ENCODE measurements at regions not wholly inside any gene's neighbourhood (a gene's known extent, or its start where the extent isn't known, plus 50 kb on each side); places are given as distances from the start of the nearest gene placed in this dataset.

GRCh38 chr2:150903055-150903454 lies 358.6 kb downstream of the RBM43 start:
- no peak for ATAC-seq
- TF ChIP-seq GLIS3 (CRISPR knock-in tag; IDR thresholded peaks at IDR 0.05): no peak
- TF ChIP-seq ZC3H10 (CRISPR knock-in tag; IDR thresholded peaks at IDR 0.05): no peak
- no peak for TF ChIP-seq RARB (CRISPR knock-in tag; IDR thresholded peaks at IDR 0.05)
- TF ChIP-seq, protein P1, sequence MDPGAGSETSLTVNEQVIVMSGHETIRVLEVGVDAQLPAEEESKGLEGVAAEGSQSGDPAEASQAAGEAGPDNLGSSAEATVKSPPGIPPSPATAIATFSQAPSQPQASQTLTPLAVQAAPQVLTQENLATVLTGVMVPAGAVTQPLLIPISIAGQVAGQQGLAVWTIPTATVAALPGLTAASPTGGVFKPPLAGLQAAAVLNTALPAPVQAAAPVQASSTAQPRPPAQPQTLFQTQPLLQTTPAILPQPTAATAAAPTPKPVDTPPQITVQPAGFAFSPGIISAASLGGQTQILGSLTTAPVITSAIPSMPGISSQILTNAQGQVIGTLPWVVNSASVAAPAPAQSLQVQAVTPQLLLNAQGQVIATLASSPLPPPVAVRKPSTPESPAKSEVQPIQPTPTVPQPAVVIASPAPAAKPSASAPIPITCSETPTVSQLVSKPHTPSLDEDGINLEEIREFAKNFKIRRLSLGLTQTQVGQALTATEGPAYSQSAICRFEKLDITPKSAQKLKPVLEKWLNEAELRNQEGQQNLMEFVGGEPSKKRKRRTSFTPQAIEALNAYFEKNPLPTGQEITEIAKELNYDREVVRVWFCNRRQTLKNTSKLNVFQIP (CRISPR knock-in tag; IDR thresholded peaks at IDR 0.05; ENCODE audit: borderline replicate concordance, low read depth): no peak
- no peak for TF ChIP-seq PPARA (CRISPR knock-in tag; IDR thresholded peaks at IDR 0.05; ENCODE audit: borderline replicate concordance)
- no peak for TF ChIP-seq ARNTL (CRISPR knock-in tag; IDR thresholded peaks at IDR 0.05; ENCODE audit: borderline replicate concordance, low read depth)
- TF ChIP-seq, protein P2, sequence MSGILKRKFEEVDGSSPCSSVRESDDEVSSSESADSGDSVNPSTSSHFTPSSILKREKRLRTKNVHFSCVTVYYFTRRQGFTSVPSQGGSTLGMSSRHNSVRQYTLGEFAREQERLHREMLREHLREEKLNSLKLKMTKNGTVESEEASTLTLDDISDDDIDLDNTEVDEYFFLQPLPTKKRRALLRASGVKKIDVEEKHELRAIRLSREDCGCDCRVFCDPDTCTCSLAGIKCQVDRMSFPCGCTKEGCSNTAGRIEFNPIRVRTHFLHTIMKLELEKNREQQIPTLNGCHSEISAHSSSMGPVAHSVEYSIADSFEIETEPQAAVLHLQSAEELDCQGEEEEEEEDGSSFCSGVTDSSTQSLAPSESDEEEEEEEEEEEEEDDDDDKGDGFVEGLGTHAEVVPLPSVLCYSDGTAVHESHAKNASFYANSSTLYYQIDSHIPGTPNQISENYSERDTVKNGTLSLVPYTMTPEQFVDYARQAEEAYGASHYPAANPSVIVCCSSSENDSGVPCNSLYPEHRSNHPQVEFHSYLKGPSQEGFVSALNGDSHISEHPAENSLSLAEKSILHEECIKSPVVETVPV (CRISPR knock-in tag; IDR thresholded peaks at IDR 0.05): no peak
- no peak for TF ChIP-seq ZFP30 (CRISPR knock-in tag; IDR thresholded peaks at IDR 0.05)
- TF ChIP-seq ZNF70 (CRISPR knock-in tag; IDR thresholded peaks at IDR 0.05): no peak
- no peak for TF ChIP-seq ISL1 (CRISPR knock-in tag; IDR thresholded peaks at IDR 0.05)
- TF ChIP-seq SNAI2 (CRISPR knock-in tag; IDR thresholded peaks at IDR 0.05): no peak
- TF ChIP-seq, protein P3, sequence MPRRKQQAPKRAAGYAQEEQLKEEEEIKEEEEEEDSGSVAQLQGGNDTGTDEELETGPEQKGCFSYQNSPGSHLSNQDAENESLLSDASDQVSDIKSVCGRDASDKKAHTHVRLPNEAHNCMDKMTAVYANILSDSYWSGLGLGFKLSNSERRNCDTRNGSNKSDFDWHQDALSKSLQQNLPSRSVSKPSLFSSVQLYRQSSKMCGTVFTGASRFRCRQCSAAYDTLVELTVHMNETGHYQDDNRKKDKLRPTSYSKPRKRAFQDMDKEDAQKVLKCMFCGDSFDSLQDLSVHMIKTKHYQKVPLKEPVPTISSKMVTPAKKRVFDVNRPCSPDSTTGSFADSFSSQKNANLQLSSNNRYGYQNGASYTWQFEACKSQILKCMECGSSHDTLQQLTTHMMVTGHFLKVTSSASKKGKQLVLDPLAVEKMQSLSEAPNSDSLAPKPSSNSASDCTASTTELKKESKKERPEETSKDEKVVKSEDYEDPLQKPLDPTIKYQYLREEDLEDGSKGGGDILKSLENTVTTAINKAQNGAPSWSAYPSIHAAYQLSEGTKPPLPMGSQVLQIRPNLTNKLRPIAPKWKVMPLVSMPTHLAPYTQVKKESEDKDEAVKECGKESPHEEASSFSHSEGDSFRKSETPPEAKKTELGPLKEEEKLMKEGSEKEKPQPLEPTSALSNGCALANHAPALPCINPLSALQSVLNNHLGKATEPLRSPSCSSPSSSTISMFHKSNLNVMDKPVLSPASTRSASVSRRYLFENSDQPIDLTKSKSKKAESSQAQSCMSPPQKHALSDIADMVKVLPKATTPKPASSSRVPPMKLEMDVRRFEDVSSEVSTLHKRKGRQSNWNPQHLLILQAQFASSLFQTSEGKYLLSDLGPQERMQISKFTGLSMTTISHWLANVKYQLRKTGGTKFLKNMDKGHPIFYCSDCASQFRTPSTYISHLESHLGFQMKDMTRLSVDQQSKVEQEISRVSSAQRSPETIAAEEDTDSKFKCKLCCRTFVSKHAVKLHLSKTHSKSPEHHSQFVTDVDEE (CRISPR knock-in tag; IDR thresholded peaks at IDR 0.05): no peak
- TF ChIP-seq, protein P4, sequence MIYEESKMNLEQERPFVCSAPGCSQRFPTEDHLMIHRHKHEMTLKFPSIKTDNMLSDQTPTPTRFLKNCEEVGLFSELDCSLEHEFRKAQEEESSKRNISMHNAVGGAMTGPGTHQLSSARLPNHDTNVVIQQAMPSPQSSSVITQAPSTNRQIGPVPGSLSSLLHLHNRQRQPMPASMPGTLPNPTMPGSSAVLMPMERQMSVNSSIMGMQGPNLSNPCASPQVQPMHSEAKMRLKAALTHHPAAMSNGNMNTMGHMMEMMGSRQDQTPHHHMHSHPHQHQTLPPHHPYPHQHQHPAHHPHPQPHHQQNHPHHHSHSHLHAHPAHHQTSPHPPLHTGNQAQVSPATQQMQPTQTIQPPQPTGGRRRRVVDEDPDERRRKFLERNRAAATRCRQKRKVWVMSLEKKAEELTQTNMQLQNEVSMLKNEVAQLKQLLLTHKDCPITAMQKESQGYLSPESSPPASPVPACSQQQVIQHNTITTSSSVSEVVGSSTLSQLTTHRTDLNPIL (CRISPR knock-in tag; IDR thresholded peaks at IDR 0.05; ENCODE audit: low read depth): no peak

DNA sequence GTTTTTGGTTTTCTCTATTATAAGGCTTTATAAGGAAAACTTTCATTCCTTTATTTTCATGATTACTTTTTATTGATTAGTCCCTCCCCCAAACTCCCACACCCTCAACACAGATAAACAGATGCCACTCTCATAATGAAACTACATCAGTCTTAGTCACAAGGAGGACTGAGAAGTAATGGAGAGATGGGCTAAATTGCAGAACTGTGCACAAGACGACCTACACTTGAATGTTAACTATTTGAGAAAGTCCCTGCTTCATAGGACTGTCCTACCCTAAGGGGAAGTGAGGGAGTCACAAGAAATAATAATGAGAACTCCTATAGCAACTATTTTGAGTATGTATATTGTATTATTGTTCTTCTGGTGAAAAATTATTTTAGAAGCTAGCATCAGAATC lies 360.8 kb downstream of the RBM43 start:
- ATAC-seq: no peak
- TF ChIP-seq ZNF70 (CRISPR knock-in tag; IDR thresholded peaks at IDR 0.05) (no peak), SNAI2 (CRISPR knock-in tag; IDR thresholded peaks at IDR 0.05) (no peak), ZC3H10 (CRISPR knock-in tag; IDR thresholded peaks at IDR 0.05) (no peak), TOX (CRISPR knock-in tag; IDR thresholded peaks at IDR 0.05; ENCODE audit: borderline replicate concordance) (no peak), ZNF8 (CRISPR knock-in tag; IDR thresholded peaks at IDR 0.05) (no peak), ARNTL (CRISPR knock-in tag; IDR thresholded peaks at IDR 0.05; ENCODE audit: borderline replicate concordance, low read depth) (no peak), CSDC2 (CRISPR knock-in tag; IDR thresholded peaks at IDR 0.05) (no peak), RARB (CRISPR knock-in tag; IDR thresholded peaks at IDR 0.05) (no peak)
- TF ChIP-seq, protein P4 (CRISPR knock-in tag; IDR thresholded peaks at IDR 0.05; ENCODE audit: low read depth): no peak
- TF ChIP-seq, protein P3 (CRISPR knock-in tag; IDR thresholded peaks at IDR 0.05): no peak

- TF ChIP-seq, protein P2 (CRISPR knock-in tag; IDR thresholded peaks at IDR 0.05): no peak
- no peak for TF ChIP-seq TOX (CRISPR knock-in tag; IDR thresholded peaks at IDR 0.05; ENCODE audit: borderline replicate concordance)
- TF ChIP-seq, protein P3 (CRISPR knock-in tag; IDR thresholded peaks at IDR 0.05): no peak
- ATAC-seq: no peak
These were observed 365.7 kb downstream of the RBM43 start for GRCh38 chr2:150895968-150896367.
